ENCODE measurements at regions not wholly inside any gene's neighbourhood (a gene's known extent, or its start where the extent isn't known, plus 50 kb on each side); places are given as distances from the start of the nearest gene placed in this dataset.

- POLR2A ChIA-PET: interaction anchor here (1.0 kb wide), 1 partner anchor 708 kb away, joined by 3 read pairs; no protein-coding TSS in a partner anchor
Observed at GRCh38 chr6:99130897-99131873, 183.4 kb upstream of the FBXL4 start.

GRCh38 chr6:99129835-99130234 is 182.1 kb upstream of the FBXL4 start:
- no peak for DNase-seq (ENCODE audit: low spot score)
- no TSS peak for BruUV-seq (replicated peaks)
- H3K4me3 ChIP-seq (ENCODE audit: low read depth, low read length, poor library complexity, severe bottlenecking): no peak overlapping the region
- intact Hi-C loops (cut with micrococcal nuclease; ENCODE audit: unreplicated experiment): no loop called here
- CTCF ChIA-PET (ENCODE audit: unreplicated experiment): no interaction called here
- H3K9me2 ChIP-seq (ENCODE audit: insufficient read depth, low read length): no peaks in the 10 kb centered on the region
- H3K4me2 ChIP-seq (ENCODE audit: low read length): no peak overlapping the region
- H3K79me2 ChIP-seq (ENCODE audit: insufficient read depth, low read depth, low read length): no peaks in the 10 kb centered on the region
- TF ChIP-seq CTCF (conservative IDR thresholded peaks at IDR 0.05; ENCODE audit: low read length): no peak
- no peak overlapping the region for H2AFZ ChIP-seq (ENCODE audit: low read length)
- H3K4me1 ChIP-seq (ENCODE audit: insufficient read depth, low read length, poor library complexity, severe bottlenecking): no peaks in the 10 kb centered on the region
- no peaks in the 10 kb centered on the region for H4K20me1 ChIP-seq (ENCODE audit: insufficient read depth, low read length)
- no peaks in the 10 kb centered on the region for H3K9me3 ChIP-seq (ENCODE audit: low read length)
- POLR2A ChIA-PET: no interaction called here
- no peaks in the 10 kb centered on the region for H3K36me3 ChIP-seq (ENCODE audit: insufficient read depth, low read length)
- H3K27ac ChIP-seq (ENCODE audit: low read depth, low read length, poor library complexity, severe bottlenecking): no peak overlapping the region

More at GRCh38 chr6:99130897-99131873, 183.4 kb upstream of the FBXL4 start:
- H3K4me1 ChIP-seq (ENCODE audit: insufficient read depth, low read length, poor library complexity, severe bottlenecking): no peaks in the 10 kb centered on the region
- H4K20me1 ChIP-seq (ENCODE audit: insufficient read depth, low read length): no peaks in the 10 kb centered on the region
- intact Hi-C loops (cut with micrococcal nuclease; ENCODE audit: unreplicated experiment): no loop called here
- no peak overlapping the region for H3K27ac ChIP-seq (ENCODE audit: low read depth, low read length, poor library complexity, severe bottlenecking)
- TF ChIP-seq CTCF (conservative IDR thresholded peaks at IDR 0.05; ENCODE audit: low read length) (peak; percentile 52), EZH2phosphoT487 (IDR thresholded peaks at IDR 0.05; ENCODE audit: borderline replicate concordance, low read depth, low read length) (no peak)
- no TSS peak for BruUV-seq (replicated peaks)
- H3K9me2 ChIP-seq (ENCODE audit: insufficient read depth, low read length): no peaks in the 10 kb centered on the region
- no peak overlapping the region for H2AFZ ChIP-seq (ENCODE audit: low read length)
- CTCF ChIA-PET (ENCODE audit: unreplicated experiment): no interaction called here
- no peaks in the 10 kb centered on the region for H3K9me3 ChIP-seq (ENCODE audit: low read length)
- H3K36me3 ChIP-seq (ENCODE audit: insufficient read depth, low read length): no peaks in the 10 kb centered on the region
- no peak overlapping the region for H3K4me2 ChIP-seq (ENCODE audit: low read length)
- no peak overlapping the region for H3K4me3 ChIP-seq (ENCODE audit: low read depth, low read length, poor library complexity, severe bottlenecking)
- no peak for DNase-seq (ENCODE audit: low spot score)
- no peaks in the 10 kb centered on the region for H3K79me2 ChIP-seq (ENCODE audit: insufficient read depth, low read depth, low read length)

- no TSS peak for BruUV-seq (replicated peaks)
- CTCF ChIA-PET (ENCODE audit: unreplicated experiment): no interaction called here
- Histone ChIP-seq H3K4me3 (ENCODE audit: low read depth, low read length, poor library complexity, severe bottlenecking) (no peak overlapping the region), H3K4me1 (ENCODE audit: insufficient read depth, low read length, poor library complexity, severe bottlenecking) (peaks cover 3% of the 10 kb centered on the region), H3K9me3 (ENCODE audit: low read length) (no peaks in the 10 kb centered on the region), H3K9me2 (ENCODE audit: insufficient read depth, low read length) (no peaks in the 10 kb centered on the region), H3K79me2 (ENCODE audit: insufficient read depth, low read depth, low read length) (no peaks in the 10 kb centered on the region), H3K36me3 (ENCODE audit: insufficient read depth, low read length) (no peaks in the 10 kb centered on the region), H2AFZ (ENCODE audit: low read length) (no peak overlapping the region), H3K4me2 (ENCODE audit: low read length) (no peak overlapping the region), H3K27ac (ENCODE audit: low read depth, low read length, poor library complexity, severe bottlenecking) (no peak overlapping the region), H4K20me1 (ENCODE audit: insufficient read depth, low read length) (no peaks in the 10 kb centered on the region)
- no peak for TF ChIP-seq EZH2phosphoT487 (IDR thresholded peaks at IDR 0.05; ENCODE audit: borderline replicate concordance, low read depth, low read length)
- TF ChIP-seq CTCF (conservative IDR thresholded peaks at IDR 0.05; ENCODE audit: low read length): no peak
- POLR2A ChIA-PET: no interaction called here
- DNase-seq (ENCODE audit: low spot score): no peak
- intact Hi-C loops (cut with micrococcal nuclease; ENCODE audit: unreplicated experiment): no loop called here
Observed at GRCh38 chr6:99121748-99122147, 174.0 kb upstream of the FBXL4 start.
